Nephron (organoid): ENCODE measurements at regions not wholly inside any gene's neighbourhood (a gene's known extent, or its start where the extent isn't known, plus 50 kb on each side); places are given as distances from the start of the nearest gene placed in this dataset.
"Not testable (repeated sequence)": the region's sequence is repeated elsewhere in the genome, so short reads cannot be mapped to it uniquely, and the experiment has no call there.

Source experiments
- H3K27ac Mint-ChIP-seq, 3 experiments: 2 replicates each; pipeline ENCODE4 v1.8.0; 2020; ENCODE audit warnings: mixed read lengths in 3 of 3, mild to moderate bottlenecking in 2 of 3, moderate library complexity in 1 of 3
- H3K27me3 Mint-ChIP-seq: 2 replicates; pipeline ENCODE4 v1.8.0; 2021; ENCODE audit warnings: low read depth, mild to moderate bottlenecking, moderate library complexity, mixed read lengths
- H3K36me3 Mint-ChIP-seq: 2 replicates; pipeline ENCODE4 v1.8.0; 2020; ENCODE audit warnings: low read depth, mixed read lengths
- H3K4me1 Mint-ChIP-seq: 2 replicates; pipeline ENCODE4 v1.8.0; 2020; ENCODE audit warnings: mixed read lengths
- H3K4me3 Mint-ChIP-seq, 3 experiments: 2 replicates each; pipeline ENCODE4 v1.8.0; 2020; ENCODE audit warnings: mild to moderate bottlenecking in 3 of 3, mixed read lengths in 3 of 3, moderate library complexity in 2 of 3
- H3K9me3 Mint-ChIP-seq: 2 replicates; pipeline ENCODE4 v1.8.0; 2020; ENCODE audit warnings: mixed read lengths
- CTCF ChIP-seq, 3 experiments: fragments of 200-600 bp; sonication (generic); IDR thresholded peaks; one replicate each; pipeline ENCODE4 v1.5.0; 2021; ENCODE audit warnings: antibody characterized with exemption in 3 of 3; ENCODE audit not compliant: unreplicated experiment in 3 of 3

- Mint-ChIP-seq H3K9me3 (no peaks in the 10 kb centered on the region), H3K36me3 (no peaks in the 10 kb centered on the region), H3K27me3 (no peaks in the 10 kb centered on the region), H3K4me3 (no peak overlapping the region), H3K4me1 (peaks cover 5% of the 10 kb centered on the region), H3K27ac (no peak overlapping the region)
- TF ChIP-seq CTCF (IDR thresholded peaks at IDR 0.05; ENCODE audit: unreplicated experiment in 3 of 3): no peak
These were observed 426.5 kb downstream of the SH2D4B start for GRCh38 chr10:80964179-80964578.

- Mint-ChIP-seq H3K27me3 (no peaks in the 10 kb centered on the region), H3K4me1 (peaks cover 5% of the 10 kb centered on the region), H3K9me3 (no peaks in the 10 kb centered on the region), H3K27ac (no peak overlapping the region), H3K36me3 (no peaks in the 10 kb centered on the region), H3K4me3 (no peak overlapping the region)
- no peak for TF ChIP-seq CTCF (IDR thresholded peaks at IDR 0.05; ENCODE audit: unreplicated experiment in 3 of 3)
These were observed 427.4 kb downstream of the SH2D4B start for GRCh38 chr10:80964955-80965614.

- Mint-ChIP-seq H3K4me1 (peaks cover under 1% of the 10 kb centered on the region), H3K4me3 (no peak overlapping the region), H3K36me3 (no peaks in the 10 kb centered on the region), H3K27ac (no peak overlapping the region), H3K9me3 (no peaks in the 10 kb centered on the region), H3K27me3 (no peaks in the 10 kb centered on the region)
- no peak for TF ChIP-seq CTCF (IDR thresholded peaks at IDR 0.05; ENCODE audit: unreplicated experiment in 3 of 3)
These were observed 428.8 kb downstream of the SH2D4B start for GRCh38 chr10:80966326-80966986.

- H3K27me3 Mint-ChIP-seq, H3K27ac Mint-ChIP-seq, H3K36me3 Mint-ChIP-seq, H3K4me1 Mint-ChIP-seq, H3K4me3 Mint-ChIP-seq, H3K9me3 Mint-ChIP-seq: not testable (repeated sequence)
These were observed 429.7 kb downstream of the SH2D4B start for GRCh38 chr10:80967357-80967756.

- no peaks in the 10 kb centered on the region for H3K36me3 Mint-ChIP-seq
- no peaks in the 10 kb centered on the region for H3K4me1 Mint-ChIP-seq
- no peak overlapping the region for H3K27ac Mint-ChIP-seq
- H3K27me3 Mint-ChIP-seq: no peaks in the 10 kb centered on the region
- H3K4me3 Mint-ChIP-seq: no peak overlapping the region
- TF ChIP-seq CTCF (IDR thresholded peaks at IDR 0.05; ENCODE audit: unreplicated experiment in 3 of 3): no peak
- no peaks in the 10 kb centered on the region for H3K9me3 Mint-ChIP-seq
These were observed 431.2 kb downstream of the SH2D4B start for GRCh38 chr10:80968903-80969302.

GRCh38 chr10:80971461-80971860 is 433.8 kb downstream of the SH2D4B start:
- Mint-ChIP-seq H3K4me3 (no peak overlapping the region), H3K36me3 (no peaks in the 10 kb centered on the region), H3K4me1 (no peaks in the 10 kb centered on the region), H3K9me3 (no peaks in the 10 kb centered on the region), H3K27me3 (no peaks in the 10 kb centered on the region), H3K27ac (no peak overlapping the region)
- TF ChIP-seq CTCF (IDR thresholded peaks at IDR 0.05; ENCODE audit: unreplicated experiment in 3 of 3): no peak
